Upper lobe of left lung (tissue), 4 donors: ENCODE measurements at regions not wholly inside any gene's neighbourhood (a gene's known extent, or its start where the extent isn't known, plus 50 kb on each side); places are given as distances from the start of the nearest gene placed in this dataset.

Source experiments
- EP300 ChIP-seq, 4 donors: sonication (generic); formaldehyde crosslinking; IDR thresholded peaks; one replicate each; pipeline ENCODE4 v1.5.1; 2017; ENCODE audit warnings: antibody characterized with exemption in 4 of 4, control low read depth in 2 of 4
- POLR2A ChIP-seq, 4 donors: fragments of 450-650 bp; IDR thresholded peaks; one replicate each; pipeline ENCODE4 v1.5.1; 2016 to 2017; ENCODE audit warnings: antibody characterized with exemption in 4 of 4, mild to moderate bottlenecking in 2 of 4
- TF ChIP-seq, protein P1 (sequence below), 6 experiments: fragments of 450-650 bp in 4 of 6; fragments of 200-600 bp in 2 of 6; sonication (generic) in 2 of 6; IDR thresholded peaks; one replicate each; pipeline ENCODE4 v1.5.1; 2016 to 2019; ENCODE audit warnings: antibody characterized with exemption in 6 of 6

GRCh38 chr6:148287623-148288333 is 54.9 kb upstream of the SASH1 start:
- TF ChIP-seq, protein P1, sequence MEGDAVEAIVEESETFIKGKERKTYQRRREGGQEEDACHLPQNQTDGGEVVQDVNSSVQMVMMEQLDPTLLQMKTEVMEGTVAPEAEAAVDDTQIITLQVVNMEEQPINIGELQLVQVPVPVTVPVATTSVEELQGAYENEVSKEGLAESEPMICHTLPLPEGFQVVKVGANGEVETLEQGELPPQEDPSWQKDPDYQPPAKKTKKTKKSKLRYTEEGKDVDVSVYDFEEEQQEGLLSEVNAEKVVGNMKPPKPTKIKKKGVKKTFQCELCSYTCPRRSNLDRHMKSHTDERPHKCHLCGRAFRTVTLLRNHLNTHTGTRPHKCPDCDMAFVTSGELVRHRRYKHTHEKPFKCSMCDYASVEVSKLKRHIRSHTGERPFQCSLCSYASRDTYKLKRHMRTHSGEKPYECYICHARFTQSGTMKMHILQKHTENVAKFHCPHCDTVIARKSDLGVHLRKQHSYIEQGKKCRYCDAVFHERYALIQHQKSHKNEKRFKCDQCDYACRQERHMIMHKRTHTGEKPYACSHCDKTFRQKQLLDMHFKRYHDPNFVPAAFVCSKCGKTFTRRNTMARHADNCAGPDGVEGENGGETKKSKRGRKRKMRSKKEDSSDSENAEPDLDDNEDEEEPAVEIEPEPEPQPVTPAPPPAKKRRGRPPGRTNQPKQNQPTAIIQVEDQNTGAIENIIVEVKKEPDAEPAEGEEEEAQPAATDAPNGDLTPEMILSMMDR (IDR thresholded peaks at IDR 0.05) = no peak
- no peak for TF ChIP-seq EP300 (IDR thresholded peaks at IDR 0.05)
- no peak for TF ChIP-seq POLR2A (IDR thresholded peaks at IDR 0.05)
